GM12878 (cell line): ENCODE measurements at regions not wholly inside any gene's neighbourhood (a gene's known extent, or its start where the extent isn't known, plus 50 kb on each side); places are given as distances from the start of the nearest gene placed in this dataset.

ENCODE experiments used
- ATAC-seq: fragments of 200-7000 bp; cut with Tn5 transposase; 3 replicates; pipeline ENCODE4 v1.9.1; 2020; ENCODE audit warnings: mild to moderate bottlenecking, moderate library complexity
- BruUV-seq: library from RNA; stranded (reverse); fragments of 400-500 nt; replicated peaks from 2 replicates; lab custom pipeline; 2021; lab: Mats Ljungman, UMichigan
- CTCF ChIA-PET: fragments of 300-600 bp; sonication (Branson Sonifier 250); formaldehyde crosslinking; extraction: SDS; loops from one replicate; lab custom pipeline; 2021; ENCODE audit warnings: inconsistent platforms; lab: Yijun Ruan, JAX
- POLR2A ChIA-PET: fragments of 350-600 bp; formaldehyde crosslinking; extraction: SDS; loops from one replicate; lab custom pipeline; 2021; ENCODE audit warnings: inconsistent platforms; lab: Charles Lee
- RAD21 ChIA-PET: fragments of 300-600 bp; sonication (Branson Sonifier 250); formaldehyde crosslinking; loops from one replicate; lab custom pipeline; 2023; ENCODE audit warnings: antibody characterized with exemption; ENCODE audit not compliant: unreplicated experiment; lab: Charles Lee
- SMC1A ChIA-PET: fragments of 300-600 bp; sonication (Branson Sonifier 250); formaldehyde crosslinking; loops from one replicate; lab custom pipeline; 2023; ENCODE audit not compliant: unreplicated experiment, uncharacterized antibody; lab: Charles Lee
- DNase-seq: peaks from one replicate; pipeline ENCODE4 v3.0.0-alpha.2; 2011; ENCODE audit warnings: low read depth, low spot score
- FAIRE-seq: peaks from 3 replicates; lab custom pipeline; 2011; peaks lifted over from hg19 to GRCh38; lab: Jason Lieb, UNC
- H2AFZ ChIP-seq: 2 replicates; pipeline ENCODE4 v1.6.0; 2011; ENCODE audit warnings: low read depth, low read length, control low read depth; ENCODE audit not compliant: control insufficient read depth
- H3K27ac ChIP-seq: 2 replicates; pipeline ENCODE4 v1.5.1; 2011; ENCODE audit warnings: control low read depth; ENCODE audit not compliant: control insufficient read depth, insufficient read depth
- H3K27me3 ChIP-seq, 2 experiments: replicated peaks in 1 of 2; 2 replicates each; pipeline versions ENCODE4 v1.6.0 to v1.6.1; 2011; ENCODE audit warnings: low read length in 1 of 2; ENCODE audit not compliant: control insufficient read depth in 2 of 2, insufficient read depth in 2 of 2
- H3K36me3 ChIP-seq, 2 experiments: 2 replicates each; pipeline ENCODE4 v1.5.1; 2011; ENCODE audit warnings: low read length in 1 of 2; ENCODE audit not compliant: control insufficient read depth in 2 of 2, insufficient read depth in 2 of 2
- H3K4me1 ChIP-seq: 2 replicates; pipeline ENCODE4 v1.6.1; 2011; ENCODE audit warnings: mild to moderate bottlenecking, low read length, moderate library complexity, mixed read lengths; ENCODE audit not compliant: control insufficient read depth, insufficient read depth
- H3K4me2 ChIP-seq: 2 replicates; pipeline ENCODE4 v1.6.0; 2011; ENCODE audit warnings: control low read depth; ENCODE audit not compliant: control insufficient read depth, insufficient read depth
- H3K4me3 ChIP-seq: fragments of 200-600 bp; sonication (generic); 2 replicates; pipeline ENCODE4 v1.5.1; 2016
- H3K79me2 ChIP-seq: 2 replicates; pipeline ENCODE4 v1.6.0; 2011; ENCODE audit warnings: low read length; ENCODE audit not compliant: control insufficient read depth, insufficient read depth
- H3K9ac ChIP-seq: 2 replicates; pipeline ENCODE4 v1.8.0; 2011; ENCODE audit warnings: low read length, control low read depth, mixed read lengths; ENCODE audit not compliant: control insufficient read depth, insufficient read depth
- H3K9me3 ChIP-seq: replicated peaks from 3 replicates; pipeline ENCODE4 v1.5.1; 2011; ENCODE audit warnings: mild to moderate bottlenecking, low read length; ENCODE audit not compliant: control insufficient read depth, insufficient read depth
- H4K20me1 ChIP-seq: 2 replicates; pipeline ENCODE4 v1.6.0; 2011; ENCODE audit not compliant: control insufficient read depth, insufficient read depth
- BHLHE40 ChIP-seq, 2 experiments: fragments of 450-650 bp in 1 of 2; IDR thresholded peaks; 2 replicates each; pipeline ENCODE4 v1.6.1; 2011 to 2017; ENCODE audit warnings: low read depth in 2 of 2, borderline replicate concordance in 1 of 2, improper control_type of control experiment in 1 of 2, low read length in 1 of 2, mild to moderate bottlenecking in 1 of 2
- CTCF ChIP-seq, 3 experiments: IDR thresholded peaks in 2 of 3; conservative IDR thresholded peaks in 1 of 3; 2 replicates each; pipeline ENCODE4 v1.5.1; 2011; ENCODE audit warnings: low read depth in 3 of 3, low read length in 3 of 3, mild to moderate bottlenecking in 3 of 3, control low read depth in 2 of 3, moderate library complexity in 2 of 3, inconsistent platforms in 1 of 3, mixed read lengths in 1 of 3; ENCODE audit not compliant: control insufficient read depth in 2 of 3, insufficient read depth in 1 of 3; ENCODE audit errors: extremely low read depth in 1 of 3
- EZH2 ChIP-seq: IDR thresholded peaks from 2 replicates; pipeline ENCODE4 v1.6.1; 2012; ENCODE audit warnings: low read depth, mild to moderate bottlenecking, control low read depth, inconsistent platforms, low read length, borderline replicate concordance; ENCODE audit not compliant: control insufficient read depth
- IKZF1 ChIP-seq: fragments of 450-650 bp; conservative IDR thresholded peaks from 2 replicates; pipeline ENCODE4 v1.6.1; 2017; ENCODE audit warnings: antibody characterized with exemption, mild to moderate bottlenecking
- NFIC ChIP-seq: IDR thresholded peaks from 2 replicates; pipeline ENCODE4 v1.6.1; 2012; ENCODE audit warnings: low read depth, mild to moderate bottlenecking, inconsistent platforms, low read length, moderate library complexity
- POLR2A ChIP-seq: IDR thresholded peaks from 2 replicates; pipeline ENCODE4 v1.6.1; 2011; ENCODE audit warnings: low read depth, mild to moderate bottlenecking, low read length
- RUNX3 ChIP-seq: IDR thresholded peaks from 2 replicates; pipeline ENCODE4 v1.6.1; 2012; ENCODE audit warnings: low read length, inconsistent platforms
- SMC3 ChIP-seq: IDR thresholded peaks from 2 replicates; pipeline ENCODE4 v1.6.1; 2011; ENCODE audit warnings: low read length, improper control_type of control experiment, borderline replicate concordance
- TARDBP ChIP-seq: IDR thresholded peaks from 2 replicates; pipeline ENCODE4 v1.6.1; 2016; ENCODE audit warnings: borderline replicate concordance
- YY1 ChIP-seq: IDR thresholded peaks from 2 replicates; pipeline ENCODE4 v1.6.1; 2011; ENCODE audit warnings: low read depth, mild to moderate bottlenecking, low read length
- ZNF622 ChIP-seq: fragments of 450-650 bp; IDR thresholded peaks from 2 replicates; pipeline ENCODE4 v1.6.1; 2017; ENCODE audit warnings: mild to moderate bottlenecking, inconsistent platforms
- WGBS: methylation state at CpG from one replicate; pipeline ENCODE4 v1.1.6; 2016; ENCODE audit warnings: low lambda C conversion rate; ENCODE audit not compliant: insufficient replicate concordance, insufficient coverage; ENCODE audit errors: missing lambda C conversion rate; 5-methylcytosine and 5-hydroxymethylcytosine counted together
- in situ Hi-C: fragments of 300-500 bp; cut with MboI; formaldehyde crosslinking; loops from 9 replicates; pipeline ENCODE4 v1.14.3; 2018; ENCODE audit warnings: mixed read lengths
- intact Hi-C: fragments of 100-400 bp; cut with micrococcal nuclease; formaldehyde crosslinking; loops from one replicate; pipeline ENCODE4 v1.14.2; 2022; ENCODE audit not compliant: unreplicated experiment

- Histone ChIP-seq H3K36me3 (no peaks in the 10 kb centered on the region), H3K4me3 (no peak overlapping the region), H3K27me3 (no peaks in the 10 kb centered on the region), H3K79me2 (no peaks in the 10 kb centered on the region), H3K4me1 (no peaks in the 10 kb centered on the region), H3K9me3 (no peaks in the 10 kb centered on the region), H3K9ac (no peak overlapping the region), H4K20me1 (no peaks in the 10 kb centered on the region), H3K27ac (no peak overlapping the region), H3K4me2 (no peak overlapping the region), H2AFZ (no peak overlapping the region)
- RAD21 ChIA-PET: no interaction called here
- ATAC-seq (no peak), DNase-seq (no peak), FAIRE-seq (no peak)
- BruUV-seq: no TSS peak
- intact Hi-C loops: no loop called here
- WGBS: 4% methylated on average over 1 of the region's 1 CpG
- TF ChIP-seq RUNX3 (peak; percentile 39), CTCF (IDR thresholded peaks at IDR 0.05 in 2 of 3, conservative IDR thresholded peaks at IDR 0.05 in 1 of 3; ENCODE audit: control insufficient read depth in 2 of 3, extremely low read depth in 1 of 3, insufficient read depth in 1 of 3, low read depth in 3 of 3, low read length in 3 of 3) (no peak), BHLHE40 (IDR thresholded peaks at IDR 0.05; ENCODE audit: borderline replicate concordance in 1 of 2, low read depth in 2 of 2, low read length in 1 of 2) (peak; percentile 45 to 59; a peak in 2 of 4 replicates)
- CTCF ChIA-PET: no interaction called here
- SMC1A ChIA-PET: no interaction called here
- in situ Hi-C loops: no loop called here
- POLR2A ChIA-PET: no interaction called here
Observed at GRCh38 chr6:86820750-86821149, 116.6 kb upstream of the HTR1E start.

- no TSS peak for BruUV-seq
- no peak overlapping the region for H3K4me3 ChIP-seq
- ChIA-PET RAD21 (no interaction called here), SMC1A (no interaction called here), POLR2A (no interaction called here), CTCF (no interaction called here)
- FAIRE-seq (no peak), ATAC-seq (no peak), DNase-seq (no peak)
- H3K4me2 ChIP-seq: no peak overlapping the region
- in situ Hi-C loops: no loop called here
- 0% methylated on average over 1 of the region's 1 CpG for WGBS
- H3K9me3 ChIP-seq: no peaks in the 10 kb centered on the region
- H3K36me3 ChIP-seq: no peaks in the 10 kb centered on the region
- no peaks in the 10 kb centered on the region for H4K20me1 ChIP-seq
- H3K27me3 ChIP-seq: no peaks in the 10 kb centered on the region
- H3K79me2 ChIP-seq: no peaks in the 10 kb centered on the region
- no peak overlapping the region for H3K27ac ChIP-seq
- intact Hi-C loops: no loop called here
- H3K4me1 ChIP-seq: no peaks in the 10 kb centered on the region
- no peak overlapping the region for H2AFZ ChIP-seq
- H3K9ac ChIP-seq: no peak overlapping the region
- TF ChIP-seq SMC3: no peak
- TF ChIP-seq ZNF622: no peak
- no peak for TF ChIP-seq NFIC
- no peak for TF ChIP-seq EZH2
- TF ChIP-seq YY1: no peak
- TF ChIP-seq TARDBP: no peak
- TF ChIP-seq POLR2A: no peak
- no peak for TF ChIP-seq IKZF1
Observed at GRCh38 chr6:86793649-86794048, 143.7 kb upstream of the HTR1E start.
